HG02938 (cell line): ENCODE measurements at regions not wholly inside any gene's neighbourhood (a gene's known extent, or its start where the extent isn't known, plus 50 kb on each side); places are given as distances from the start of the nearest gene placed in this dataset.
"Not testable (repeated sequence)": the region's sequence is repeated elsewhere in the genome, so short reads cannot be mapped to it uniquely, and the experiment has no call there.

Experiments
- ATAC-seq: cut with Tn5 transposase; IDR thresholded peaks from one replicate; pipeline ENCODE4 v1.9.1; 2021; ENCODE audit warnings: mild to moderate bottlenecking, moderate library complexity; ENCODE audit not compliant: unreplicated experiment

GRCh38 chr6:40849546-40849945 lies 189.5 kb downstream of the UNC5CL start:
- ATAC-seq, result no peak

GRCh38 chr6:40848868-40849514 lies 190.0 kb downstream of the UNC5CL start:
- ATAC-seq, result no peak

DNA sequence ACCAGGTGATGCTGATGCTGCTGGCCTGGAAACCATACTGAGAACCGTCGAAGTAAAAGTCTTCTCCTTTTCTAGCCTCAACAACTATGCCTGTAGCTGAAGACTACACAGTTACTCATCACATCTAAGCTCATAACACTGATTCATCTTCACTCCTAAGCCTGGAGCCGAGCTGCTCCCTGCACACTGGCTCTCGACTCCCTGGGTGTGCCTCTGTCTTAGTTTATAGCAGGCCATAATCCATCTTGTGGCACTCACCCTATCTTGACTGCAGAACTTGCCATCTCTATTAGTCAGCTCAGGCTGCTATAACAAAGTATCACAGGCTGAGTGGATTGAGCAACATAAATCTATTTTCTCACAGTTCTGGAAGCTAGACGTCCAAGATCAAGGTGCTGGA lies 191.0 kb downstream of the UNC5CL start:
- no peak for ATAC-seq

- ATAC-seq, result no peak
These were observed 193.5 kb downstream of the UNC5CL start for GRCh38 chr6:40845553-40845952.

DNA sequence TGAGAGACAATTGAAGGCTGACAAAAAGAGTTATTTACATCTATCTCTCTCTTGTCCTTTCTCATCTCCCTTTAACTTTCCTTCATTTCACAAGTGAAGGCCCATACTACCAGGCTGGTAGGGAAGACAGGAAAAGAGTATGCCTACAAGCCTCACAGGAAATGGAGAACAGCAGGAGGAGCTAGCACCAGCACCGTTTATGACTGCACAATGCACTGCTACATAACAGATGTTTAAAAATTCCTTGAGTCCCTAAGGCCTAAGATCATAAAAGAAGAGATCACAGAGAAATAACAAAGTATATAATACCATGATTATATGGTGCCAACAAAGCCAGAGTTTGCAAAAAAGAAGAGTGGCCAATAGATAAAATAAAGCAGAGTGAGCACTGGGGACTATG lies 194.8 kb downstream of the UNC5CL start:
- ATAC-seq, result no peak

- ATAC-seq, result no peak
These were observed 197.3 kb downstream of the UNC5CL start for GRCh38 chr6:40841721-40842120.

GRCh38 chr6:40832691-40833090 lies 206.3 kb downstream of the UNC5CL start:
- no peak for ATAC-seq

DNA sequence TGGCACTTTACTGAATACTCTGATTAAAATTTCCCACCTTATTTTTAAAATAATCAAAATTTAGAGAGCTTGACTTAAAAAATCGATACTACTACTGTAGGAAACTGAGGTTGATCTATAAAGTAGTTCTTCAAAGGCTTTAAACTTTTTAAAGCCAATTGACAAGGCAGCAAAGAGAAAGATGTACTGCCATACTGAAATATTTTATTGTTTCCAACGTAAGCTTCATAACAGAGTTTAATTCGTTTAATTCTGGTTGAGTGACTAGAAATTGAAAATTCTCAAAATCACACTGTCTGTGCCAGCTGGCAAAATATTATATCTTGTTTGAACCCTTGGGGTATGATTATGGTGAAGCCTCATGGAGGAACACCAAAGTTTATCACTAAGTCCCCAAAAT lies 207.6 kb downstream of the UNC5CL start:
- ATAC-seq, result no peak

DNA sequence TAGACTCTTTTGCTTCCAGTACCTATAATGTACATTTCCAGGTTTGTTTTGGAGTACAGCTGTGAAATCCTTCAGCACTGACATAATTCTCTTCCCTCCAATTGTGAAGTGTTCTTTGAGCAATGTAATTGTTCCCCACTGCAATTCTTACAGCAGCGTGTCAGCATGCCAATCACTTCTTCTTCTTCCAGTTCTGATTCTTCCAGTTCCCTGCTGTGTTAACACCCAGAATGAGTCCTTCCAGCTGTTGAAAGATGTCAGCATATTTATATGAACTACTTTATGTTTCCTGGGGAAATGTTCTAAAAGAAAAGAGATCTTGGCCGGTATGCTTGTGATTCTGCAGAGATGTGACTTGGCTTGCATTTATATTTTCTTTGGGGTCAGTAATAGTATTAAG lies 213.9 kb downstream of the UNC5CL start:
- no peak for ATAC-seq

DNA sequence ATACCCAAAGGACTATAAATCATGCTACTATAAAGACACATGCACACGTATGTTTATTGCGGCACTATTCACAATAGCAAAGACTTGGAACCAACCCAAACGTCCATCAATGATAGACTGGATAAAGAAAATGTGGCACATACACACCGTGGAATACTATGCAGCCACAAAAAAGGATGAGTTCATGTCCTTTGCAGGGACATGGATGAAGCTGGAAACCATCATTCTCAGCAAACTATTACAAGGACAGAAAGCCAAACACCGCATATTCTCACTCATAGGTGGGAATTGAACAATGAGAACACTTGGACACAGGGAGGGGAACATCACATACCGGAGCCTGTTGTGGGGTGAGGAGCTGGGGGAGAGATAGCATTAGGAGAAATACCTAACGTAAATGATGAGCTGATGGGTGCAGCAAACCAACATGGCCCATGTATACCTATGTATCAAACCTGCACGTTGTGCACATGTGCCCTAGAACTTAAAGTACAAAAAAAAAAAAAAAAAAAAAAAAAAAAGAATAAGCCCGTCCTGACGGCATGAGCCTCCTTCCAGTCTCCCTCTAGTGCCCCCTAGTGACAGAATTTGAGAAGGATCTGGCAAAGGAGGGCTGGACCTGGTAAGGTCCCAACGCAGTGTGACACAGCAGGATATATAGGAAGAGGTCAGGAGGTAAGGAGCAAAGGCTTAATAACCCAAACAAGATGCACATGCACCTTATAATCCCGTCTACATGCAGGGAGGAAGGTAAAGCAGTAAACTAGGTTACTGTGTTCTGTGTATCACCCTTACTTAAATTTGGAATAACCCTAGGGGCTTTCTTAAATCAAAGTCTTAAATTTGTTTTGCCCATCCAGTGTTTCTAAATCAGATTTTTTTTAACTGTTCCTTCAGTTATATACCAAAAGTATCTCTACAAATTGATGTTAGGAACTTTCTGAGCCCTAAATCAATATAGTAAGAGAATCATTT lies 214.8 kb downstream of the UNC5CL start:
- not testable (repeated sequence) for ATAC-seq

- ATAC-seq, result no peak
These were observed 216.4 kb downstream of the UNC5CL start for GRCh38 chr6:40822619-40823018.

GRCh38 chr6:40819182-40819834 lies 219.7 kb downstream of the UNC5CL start:
- ATAC-seq, result no peak

GRCh38 chr6:40817369-40817768 lies 221.7 kb downstream of the UNC5CL start:
- ATAC-seq, result no peak

GRCh38 chr6:40816601-40817000 lies 222.4 kb downstream of the UNC5CL start:
- no peak for ATAC-seq

- no peak for ATAC-seq
These were observed 223.3 kb downstream of the UNC5CL start for GRCh38 chr6:40815731-40816130.

DNA sequence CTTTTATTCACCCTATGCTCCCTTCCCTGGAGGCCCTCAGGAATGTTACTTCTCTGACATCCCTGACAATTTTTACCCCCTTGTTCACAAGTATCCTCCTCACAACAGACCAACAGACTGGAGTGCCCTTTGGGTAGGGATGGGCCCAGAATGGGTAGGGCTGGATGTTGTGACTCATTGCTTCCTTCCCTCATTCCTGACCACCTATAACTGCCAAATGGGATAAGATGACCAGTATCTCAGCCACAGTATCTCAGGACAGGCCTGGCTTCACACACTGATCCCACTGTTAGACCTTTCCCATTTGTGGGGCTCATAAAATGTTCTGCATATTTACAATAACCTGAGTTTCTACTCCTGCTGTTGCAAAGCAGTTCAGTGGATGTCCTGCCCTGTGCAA lies 223.0 kb upstream of the LRFN2 start:
- ATAC-seq, result no peak

DNA sequence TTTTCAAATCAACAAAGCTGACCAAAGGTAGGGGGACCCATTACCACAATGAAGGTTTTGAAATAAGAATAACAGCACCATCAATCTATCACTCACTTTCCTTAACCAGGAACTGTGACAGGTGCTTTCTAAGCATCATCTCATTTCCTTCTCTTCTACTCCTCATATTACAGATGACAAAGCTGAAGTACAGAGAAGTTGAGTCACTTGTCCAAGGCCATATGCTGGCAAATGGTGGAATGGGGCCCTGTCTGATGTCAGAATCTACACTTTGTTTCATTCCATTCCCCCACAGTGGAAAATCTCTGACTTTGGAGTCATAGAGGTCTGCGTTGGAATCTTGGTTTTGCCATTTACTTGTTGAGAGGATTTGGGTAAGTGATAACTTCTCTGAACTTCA lies 222.5 kb upstream of the LRFN2 start:
- ATAC-seq, result no peak

DNA sequence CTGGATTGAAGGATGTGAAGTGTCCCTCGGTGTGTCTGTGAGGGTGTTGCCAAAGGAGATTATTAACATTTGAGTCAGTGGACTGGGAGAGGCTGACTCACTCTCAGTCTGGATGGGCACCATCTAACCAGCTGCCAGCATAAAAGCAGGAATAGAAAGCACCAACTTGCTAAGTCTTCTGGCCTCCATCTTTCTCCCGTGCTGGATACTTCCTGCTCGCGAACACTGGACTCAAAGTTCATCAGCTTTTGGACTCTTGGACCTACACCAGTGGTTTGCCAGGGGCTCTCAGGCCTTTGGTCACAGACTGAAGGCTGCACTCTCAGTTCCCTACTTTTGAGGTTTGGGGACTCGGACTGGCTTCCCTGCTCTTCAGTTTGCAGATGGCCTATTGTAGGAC lies 220.3 kb upstream of the LRFN2 start:
- ATAC-seq, result no peak

DNA sequence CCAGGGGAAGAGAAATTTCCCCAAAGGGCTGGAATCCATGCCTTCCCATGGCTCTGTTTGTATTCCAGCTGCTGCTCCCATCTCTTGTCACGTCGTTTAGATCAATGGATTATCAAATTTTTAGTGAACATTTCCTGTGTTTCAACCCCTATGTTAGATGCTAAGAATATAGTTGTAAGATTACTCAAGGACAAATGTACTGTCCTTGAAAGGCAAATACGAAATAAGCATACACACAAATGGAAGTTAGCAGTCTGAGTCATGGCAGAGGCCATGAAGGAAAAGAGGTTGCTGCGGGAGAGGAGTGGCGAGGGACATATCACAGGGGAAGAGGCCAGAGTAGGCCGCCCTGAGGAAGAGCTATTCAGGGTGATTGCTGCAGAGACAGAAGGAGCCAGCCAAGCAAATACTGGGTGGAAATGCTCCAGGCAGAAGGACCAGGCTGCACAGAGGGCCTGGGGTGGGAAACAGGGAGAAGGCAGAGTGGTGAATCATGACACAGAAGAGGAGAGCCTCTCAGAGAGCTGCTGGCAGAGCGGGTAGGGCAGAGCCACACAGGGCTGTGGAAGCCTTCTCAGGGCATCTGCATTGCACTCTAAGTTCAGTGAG lies 219.2 kb upstream of the LRFN2 start:
- no peak for ATAC-seq

GRCh38 chr6:40805336-40805735 lies 218.2 kb upstream of the LRFN2 start:
- ATAC-seq, result no peak

- no peak for ATAC-seq
These were observed 217.7 kb upstream of the LRFN2 start for GRCh38 chr6:40804905-40805304.
